ENCODE measurements at regions not wholly inside any gene's neighbourhood (a gene's known extent, or its start where the extent isn't known, plus 50 kb on each side); places are given as distances from the start of the nearest gene placed in this dataset.

GRCh38 chr13:95440441-95441088 lies 112.0 kb upstream of the CLDN10 start:
- intact Hi-C loops (cut with DNase I): no loop called here
- ATAC-seq (no peak), DNase-seq (ENCODE audit: missing footprints) (no peak)

- DNase-seq (ENCODE audit: missing footprints) (no peak), ATAC-seq (no peak)
- intact Hi-C loops (cut with DNase I): no loop called here
These were observed 111.2 kb upstream of the CLDN10 start for GRCh38 chr13:95441326-95441725.

- intact Hi-C loops (cut with DNase I): no loop called here
- ATAC-seq: no peak
These were observed 108.4 kb upstream of the CLDN10 start for GRCh38 chr13:95444006-95444730.

GRCh38 chr13:95445131-95445530 lies 107.4 kb upstream of the CLDN10 start:
- no peak for ATAC-seq
- no peak for DNase-seq (ENCODE audit: missing footprints)
- intact Hi-C loops (cut with DNase I): no loop called here

More at GRCh38 chr13:95444006-95444730, 108.4 kb upstream of the CLDN10 start:
- no peak for DNase-seq (ENCODE audit: missing footprints)

GRCh38 chr13:95447814-95448213 lies 104.7 kb upstream of the CLDN10 start:
- DNase-seq (ENCODE audit: missing footprints) (no peak), ATAC-seq (no peak)
- intact Hi-C loops (cut with DNase I): no loop called here

GRCh38 chr13:95451656-95452055 lies 100.9 kb upstream of the CLDN10 start:
- DNase-seq (ENCODE audit: missing footprints) (no peak), ATAC-seq (no peak)
- intact Hi-C loops (cut with DNase I): no loop called here

- ATAC-seq (no peak), DNase-seq (ENCODE audit: missing footprints) (no peak)
- intact Hi-C loops (cut with DNase I): no loop called here
These were observed 100.1 kb upstream of the CLDN10 start for GRCh38 chr13:95452375-95452774.

- intact Hi-C loops (cut with DNase I): no loop called here
- no peak for ATAC-seq
These were observed 96.7 kb upstream of the CLDN10 start for GRCh38 chr13:95455782-95456181.

GRCh38 chr13:95456815-95457214 lies 95.7 kb upstream of the CLDN10 start:
- ATAC-seq (no peak), DNase-seq (ENCODE audit: missing footprints) (no peak)
- intact Hi-C loops (cut with DNase I): no loop called here

More at GRCh38 chr13:95455782-95456181, 96.7 kb upstream of the CLDN10 start:
- no peak for DNase-seq (ENCODE audit: missing footprints)

GRCh38 chr13:95457294-95457693 lies 95.2 kb upstream of the CLDN10 start:
- no peak for DNase-seq (ENCODE audit: missing footprints)
- no peak for ATAC-seq
- intact Hi-C loops (cut with DNase I): no loop called here

- intact Hi-C loops (cut with DNase I): no loop called here
- no peak for DNase-seq (ENCODE audit: missing footprints)
- no peak for ATAC-seq
These were observed 89.7 kb upstream of the CLDN10 start for GRCh38 chr13:95462801-95463200.

GRCh38 chr13:95463531-95463930 lies 89.0 kb upstream of the CLDN10 start:
- intact Hi-C loops (cut with DNase I): no loop called here
- ATAC-seq: no peak

GRCh38 chr13:95470574-95471366 lies 81.8 kb upstream of the CLDN10 start:
- intact Hi-C loops (cut with DNase I): no loop called here
- DNase-seq (ENCODE audit: missing footprints) (no peak), ATAC-seq (no peak)

More at GRCh38 chr13:95463531-95463930, 89.0 kb upstream of the CLDN10 start:
- DNase-seq (ENCODE audit: missing footprints): no peak

- ATAC-seq (no peak), DNase-seq (ENCODE audit: missing footprints) (no peak)
- intact Hi-C loops (cut with DNase I): no loop called here
These were observed 80.6 kb upstream of the CLDN10 start for GRCh38 chr13:95471960-95472359.

- DNase-seq (ENCODE audit: missing footprints) (no peak), ATAC-seq (no peak)
- intact Hi-C loops (cut with DNase I): no loop called here
These were observed 77.5 kb upstream of the CLDN10 start for GRCh38 chr13:95474992-95475391.

- intact Hi-C loops (cut with DNase I): no loop called here
- ATAC-seq: no peak
- no peak for DNase-seq (ENCODE audit: missing footprints)
These were observed 75.3 kb upstream of the CLDN10 start for GRCh38 chr13:95477187-95477586.

- DNase-seq (ENCODE audit: missing footprints) (no peak), ATAC-seq (no peak)
- intact Hi-C loops (cut with DNase I): loop anchor here (2.0 kb wide), 1 partner anchor 289 kb away; no protein-coding TSS in a partner anchor
These were observed 72.8 kb upstream of the CLDN10 start for GRCh38 chr13:95479731-95480130.

GRCh38 chr13:95480131-95480545 lies 72.4 kb upstream of the CLDN10 start:
- intact Hi-C loops (cut with DNase I): no loop called here
- ATAC-seq (peak; percentile 51), DNase-seq (ENCODE audit: missing footprints) (no peak)
